ENCODE measurements at regions not wholly inside any gene's neighbourhood (a gene's known extent, or its start where the extent isn't known, plus 50 kb on each side); places are given as distances from the start of the nearest gene placed in this dataset.
"Not testable (repeated sequence)": the region's sequence is repeated elsewhere in the genome, so short reads cannot be mapped to it uniquely, and the experiment has no call there.

- Histone ChIP-seq H3K4me1 (ENCODE audit: control insufficient read depth in 4 of 4, insufficient read depth in 4 of 4, low read length in 3 of 4) (no peaks in the 10 kb centered on the region), H3K27ac (ENCODE audit: low read depth in 1 of 2, low read length in 2 of 2) (no peak overlapping the region), H3K36me3 (ENCODE audit: control insufficient read depth in 4 of 4, insufficient read depth in 3 of 4, low read depth in 1 of 4, low read length in 3 of 4) (no peaks in the 10 kb centered on the region), H3K9ac (ENCODE audit: low read depth in 1 of 2, low read length in 2 of 2) (no peak overlapping the region), H3K27me3 (ENCODE audit: control insufficient read depth in 4 of 4, insufficient read depth in 4 of 4, low read length in 3 of 4) (peaks cover 0 to 9% (median 0%) of the 10 kb centered on the region in 4 donors), H3K4me3 (ENCODE audit: low read depth in 1 of 3, low read length in 3 of 3) (no peak overlapping the region), H3K9me3 (ENCODE audit: control insufficient read depth in 4 of 4, low read length in 3 of 4) (no peaks in the 10 kb centered on the region)
- DNase-seq (ENCODE audit: low spot score): no peak
- no peak for TF ChIP-seq HNF4A (conservative IDR thresholded peaks at IDR 0.05)
- TF ChIP-seq REST (IDR thresholded peaks at IDR 0.05): no peak
- WGBS: 36% methylated on average over 1 of the region's 1 CpG
Observed at GRCh38 chr10:8346861-8347260, 292.4 kb downstream of the GATA3 start.

GRCh38 chr10:8347614-8348013 is 293.1 kb downstream of the GATA3 start:
- not testable (repeated sequence) for DNase-seq (ENCODE audit: low spot score); H3K36me3 ChIP-seq (ENCODE audit: control insufficient read depth in 4 of 4, insufficient read depth in 3 of 4, low read depth in 1 of 4, low read length in 3 of 4); H3K4me1 ChIP-seq (ENCODE audit: control insufficient read depth in 4 of 4, insufficient read depth in 4 of 4, low read length in 3 of 4); H3K9ac ChIP-seq (ENCODE audit: low read depth in 1 of 2, low read length in 2 of 2); H3K4me3 ChIP-seq (ENCODE audit: low read depth in 1 of 3, low read length in 3 of 3); H3K27ac ChIP-seq (ENCODE audit: low read depth in 1 of 2, low read length in 2 of 2); H3K9me3 ChIP-seq (ENCODE audit: control insufficient read depth in 4 of 4, low read length in 3 of 4)
- H3K27me3 ChIP-seq (ENCODE audit: control insufficient read depth in 4 of 4, insufficient read depth in 4 of 4, low read length in 3 of 4): peaks cover 0 to 13% (median 0%) of the 10 kb centered on the region in 4 donors
- WGBS: 90% methylated on average over 4 of the region's 4 CpGs

- no peaks in the 10 kb centered on the region for H3K36me3 ChIP-seq (ENCODE audit: control insufficient read depth in 4 of 4, insufficient read depth in 3 of 4, low read depth in 1 of 4, low read length in 3 of 4)
- no peak for DNase-seq (ENCODE audit: low spot score)
- no peak overlapping the region for H3K4me3 ChIP-seq (ENCODE audit: low read depth in 1 of 3, low read length in 3 of 3)
- H3K27me3 ChIP-seq (ENCODE audit: control insufficient read depth in 4 of 4, insufficient read depth in 4 of 4, low read length in 3 of 4): peaks cover 0 to 10% (median 0%) of the 10 kb centered on the region in 4 donors
- TF ChIP-seq ZBTB33 (IDR thresholded peaks at IDR 0.05) (no peak), CTCF (IDR thresholded peaks at IDR 0.05; ENCODE audit: low read depth, low read length, missing input control) (no peak), JUND (IDR thresholded peaks at IDR 0.05) (no peak), RXRA (IDR thresholded peaks at IDR 0.05) (no peak), EGR1 (IDR thresholded peaks at IDR 0.05; ENCODE audit: low read depth in 2 of 2) (no peak), FOXA1 (IDR thresholded peaks at IDR 0.05) (no peak), ATF3 (IDR thresholded peaks at IDR 0.05) (no peak), RAD21 (IDR thresholded peaks at IDR 0.05) (no peak), NR2F2 (IDR thresholded peaks at IDR 0.05) (no peak), GABPA (IDR thresholded peaks at IDR 0.05 in 1 of 2, conservative IDR thresholded peaks at IDR 0.05 in 1 of 2) (no peak), YY1 (IDR thresholded peaks at IDR 0.05) (no peak), REST (IDR thresholded peaks at IDR 0.05) (no peak), TAF1 (conservative IDR thresholded peaks at IDR 0.05) (no peak), FOXA2 (IDR thresholded peaks at IDR 0.05) (no peak), MAX (IDR thresholded peaks at IDR 0.05) (no peak)
- H3K4me1 ChIP-seq (ENCODE audit: control insufficient read depth in 4 of 4, insufficient read depth in 4 of 4, low read length in 3 of 4): no peaks in the 10 kb centered on the region
- no peaks in the 10 kb centered on the region for H3K9me3 ChIP-seq (ENCODE audit: control insufficient read depth in 4 of 4, low read length in 3 of 4)
- no peak overlapping the region for H3K27ac ChIP-seq (ENCODE audit: low read depth in 1 of 2, low read length in 2 of 2)
- no peak overlapping the region for H3K9ac ChIP-seq (ENCODE audit: low read depth in 1 of 2, low read length in 2 of 2)
- WGBS: 51% methylated on average over 10 of the region's 10 CpGs
Observed at GRCh38 chr10:8349610-8350249, 295.2 kb downstream of the GATA3 start.
